ENCODE measurements at regions not wholly inside any gene's neighbourhood (a gene's known extent, or its start where the extent isn't known, plus 50 kb on each side); places are given as distances from the start of the nearest gene placed in this dataset.

DNA sequence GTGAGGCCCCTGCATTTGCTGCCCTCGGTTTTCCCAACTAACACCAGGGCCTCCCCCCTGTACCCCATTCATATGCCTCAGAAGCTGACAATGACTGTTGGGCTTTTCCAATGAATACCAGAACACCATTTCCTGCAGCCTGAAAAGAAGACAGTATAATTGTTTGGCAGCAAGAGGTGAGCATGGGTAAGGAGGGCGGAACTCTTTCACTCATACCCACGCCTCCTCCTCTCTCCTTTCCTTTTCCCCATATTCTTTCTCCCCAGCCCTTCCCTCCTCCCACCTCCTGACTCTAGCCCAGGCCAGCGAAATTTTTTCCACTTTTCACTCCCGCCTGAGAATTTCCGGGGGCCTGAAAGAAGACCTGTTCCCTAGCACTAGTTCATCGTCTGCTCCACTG, 58.0 kb upstream of the CHST1 start:
- TF ChIP-seq, protein P1, sequence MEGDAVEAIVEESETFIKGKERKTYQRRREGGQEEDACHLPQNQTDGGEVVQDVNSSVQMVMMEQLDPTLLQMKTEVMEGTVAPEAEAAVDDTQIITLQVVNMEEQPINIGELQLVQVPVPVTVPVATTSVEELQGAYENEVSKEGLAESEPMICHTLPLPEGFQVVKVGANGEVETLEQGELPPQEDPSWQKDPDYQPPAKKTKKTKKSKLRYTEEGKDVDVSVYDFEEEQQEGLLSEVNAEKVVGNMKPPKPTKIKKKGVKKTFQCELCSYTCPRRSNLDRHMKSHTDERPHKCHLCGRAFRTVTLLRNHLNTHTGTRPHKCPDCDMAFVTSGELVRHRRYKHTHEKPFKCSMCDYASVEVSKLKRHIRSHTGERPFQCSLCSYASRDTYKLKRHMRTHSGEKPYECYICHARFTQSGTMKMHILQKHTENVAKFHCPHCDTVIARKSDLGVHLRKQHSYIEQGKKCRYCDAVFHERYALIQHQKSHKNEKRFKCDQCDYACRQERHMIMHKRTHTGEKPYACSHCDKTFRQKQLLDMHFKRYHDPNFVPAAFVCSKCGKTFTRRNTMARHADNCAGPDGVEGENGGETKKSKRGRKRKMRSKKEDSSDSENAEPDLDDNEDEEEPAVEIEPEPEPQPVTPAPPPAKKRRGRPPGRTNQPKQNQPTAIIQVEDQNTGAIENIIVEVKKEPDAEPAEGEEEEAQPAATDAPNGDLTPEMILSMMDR (IDR thresholded peaks at IDR 0.05; ENCODE audit: control extremely low read depth in 1 of 3, insufficient read depth in 1 of 3, low read depth in 1 of 3, low read length in 3 of 3): no peak
- TF ChIP-seq POLR2AphosphoS5 (IDR thresholded peaks at IDR 0.05; ENCODE audit: low read depth, low read length) (no peak), EZH2 (IDR thresholded peaks at IDR 0.05; ENCODE audit: low read depth, low read length, severe bottlenecking) (no peak), EGR1 (IDR thresholded peaks at IDR 0.05; ENCODE audit: borderline replicate concordance, low read depth, low read length) (no peak), SP1 (IDR thresholded peaks at IDR 0.05; ENCODE audit: low read depth, low read length) (no peak), TAF1 (IDR thresholded peaks at IDR 0.05; ENCODE audit: low read depth, low read length) (no peak), EP300 (IDR thresholded peaks at IDR 0.05; ENCODE audit: borderline replicate concordance in 1 of 2, low read depth in 2 of 2, low read length in 2 of 2) (no peak), YY1 (IDR thresholded peaks at IDR 0.05; ENCODE audit: low read depth, low read length) (no peak), KDM1A (IDR thresholded peaks at IDR 0.05; ENCODE audit: borderline replicate concordance, low read length) (no peak), ZNF274 (IDR thresholded peaks at IDR 0.05; ENCODE audit: borderline replicate concordance, extremely low read depth, low read length) (no peak), BACH1 (IDR thresholded peaks at IDR 0.05; ENCODE audit: low read length) (no peak), NRF1 (IDR thresholded peaks at IDR 0.05; ENCODE audit: low read depth, low read length) (no peak), HDAC6 (IDR thresholded peaks at IDR 0.05; ENCODE audit: low read depth, low read length) (no peak)
